Naive B cell (primary cell): ENCODE measurements at regions not wholly inside any gene's neighbourhood (a gene's known extent, or its start where the extent isn't known, plus 50 kb on each side); places are given as distances from the start of the nearest gene placed in this dataset.
"Not testable (repeated sequence)": the region's sequence is repeated elsewhere in the genome, so short reads cannot be mapped to it uniquely, and the experiment has no call there.

Experiments
- ATAC-seq, 2 donors: fragments of 150-1000 bp; cut with Tn5 transposase; 2 replicates each; pipeline ENCODE4 v1.10.0; 2021; ENCODE audit warnings: low read depth in 2 of 2, mild to moderate bottlenecking in 2 of 2, moderate library complexity in 2 of 2
- DNase-seq: peaks from one replicate; pipeline ENCODE4 v3.0.0; 2022
- H3K27ac Mint-ChIP-seq, 6 donors: one replicate each; pipeline ENCODE4 v1.8.0; 2020 to 2022; ENCODE audit warnings: mild to moderate bottlenecking in 6 of 6, mixed read lengths in 6 of 6, moderate library complexity in 5 of 6, inconsistent platforms in 2 of 6
- H3K27me3 Mint-ChIP-seq, 3 donors: one replicate each; pipeline ENCODE4 v1.8.0; 2021 to 2022; ENCODE audit warnings: mixed read lengths in 3 of 3, mild to moderate bottlenecking in 1 of 3
- H3K36me3 Mint-ChIP-seq, 2 donors: one replicate each; pipeline ENCODE4 v1.8.0; 2020 to 2022; ENCODE audit warnings: mixed read lengths in 2 of 2, inconsistent platforms in 1 of 2, mild to moderate bottlenecking in 1 of 2
- H3K4me1 Mint-ChIP-seq, 3 donors: one replicate each; pipeline ENCODE4 v1.8.0; 2020 to 2022; ENCODE audit warnings: mixed read lengths in 3 of 3, inconsistent platforms in 1 of 3, mild to moderate bottlenecking in 1 of 3, moderate library complexity in 1 of 3
- H3K4me3 Mint-ChIP-seq, 8 donors: one replicate each; pipeline ENCODE4 v1.8.0; 2020 to 2022; ENCODE audit warnings: mild to moderate bottlenecking in 8 of 8, mixed read lengths in 8 of 8, moderate library complexity in 8 of 8, inconsistent platforms in 2 of 8
- H3K9me3 Mint-ChIP-seq, 7 donors: one replicate each; pipeline ENCODE4 v1.8.0; 2020 to 2022; ENCODE audit warnings: mixed read lengths in 7 of 7, mild to moderate bottlenecking in 5 of 7, inconsistent platforms in 2 of 7, moderate library complexity in 1 of 7

DNA sequence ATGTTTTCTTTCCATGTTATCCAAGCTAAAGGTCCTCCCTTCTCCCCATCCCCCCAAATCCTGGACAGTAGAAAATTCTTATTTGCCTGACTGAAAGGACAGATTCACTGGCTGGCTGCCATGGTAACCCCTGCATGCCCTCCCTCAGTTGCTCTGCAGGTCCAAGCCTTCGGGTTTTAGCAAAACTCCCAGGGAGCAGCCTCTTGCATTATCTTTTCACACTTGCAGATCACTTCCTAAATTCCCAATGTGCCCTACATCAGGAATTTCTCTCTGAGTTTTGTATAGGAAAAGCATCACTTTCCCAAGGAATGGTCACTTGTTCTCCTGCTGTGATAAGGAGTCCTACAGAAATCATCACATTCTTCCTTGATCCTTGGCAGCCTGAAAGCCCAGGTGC, 75.0 kb upstream of the TENM4 start:
- no peaks in the 10 kb centered on the region for H3K4me1 Mint-ChIP-seq
- H3K9me3 Mint-ChIP-seq: peaks cover 0 to 9% (median 0%) of the 10 kb centered on the region in 7 donors
- no peaks in the 10 kb centered on the region for H3K36me3 Mint-ChIP-seq
- peak overlapping the region in 1 of 6 donors; percentile 6 for H3K27ac Mint-ChIP-seq
- no peak for DNase-seq
- H3K27me3 Mint-ChIP-seq: peaks cover 10 to 16% (median 15%) of the 10 kb centered on the region in 3 donors
- no peak overlapping the region for H3K4me3 Mint-ChIP-seq
- ATAC-seq: no peak

- Mint-ChIP-seq H3K4me3 (no peak overlapping the region), H3K27ac (no peak overlapping the region), H3K27me3 (peaks cover 10 to 16% (median 11%) of the 10 kb centered on the region in 3 donors), H3K4me1 (no peaks in the 10 kb centered on the region), H3K36me3 (no peaks in the 10 kb centered on the region), H3K9me3 (peaks cover 0 to 9% (median 0%) of the 10 kb centered on the region in 7 donors)
- no peak for DNase-seq
- ATAC-seq: no peak
Observed at GRCh38 chr11:79514695-79515094, 73.9 kb upstream of the TENM4 start.

DNA sequence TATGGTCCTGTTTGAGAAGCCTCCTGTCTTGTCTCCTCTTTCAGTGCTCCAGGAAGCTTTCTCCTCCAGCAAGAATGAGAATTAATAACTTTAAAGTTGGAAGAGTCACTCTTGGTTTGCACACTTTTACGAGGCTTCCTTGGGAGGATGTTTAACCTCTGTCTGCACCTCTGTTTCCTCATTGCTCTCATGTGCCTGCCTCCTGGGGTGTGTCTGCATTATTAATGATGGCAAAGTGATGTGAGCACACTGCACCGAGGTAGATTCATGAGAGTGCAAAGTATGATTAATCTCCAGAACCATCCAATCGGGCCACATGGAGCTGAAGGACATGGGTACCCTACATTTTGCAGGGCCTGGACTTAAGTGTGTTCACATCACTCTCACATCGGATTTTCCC, 73.5 kb upstream of the TENM4 start:
- peak overlapping the region in 1 of 8 donors; percentile 61 for H3K4me3 Mint-ChIP-seq

GRCh38 chr11:79512706-79513469, 72.1 kb upstream of the TENM4 start:
- no peak overlapping the region for H3K4me3 Mint-ChIP-seq
- H3K9me3 Mint-ChIP-seq: peaks cover 0 to 9% (median 0%) of the 10 kb centered on the region in 7 donors
- no peaks in the 10 kb centered on the region for H3K4me1 Mint-ChIP-seq
- no peak for DNase-seq
- H3K27ac Mint-ChIP-seq: no peak overlapping the region
- peaks cover 10 to 24% (median 12%) of the 10 kb centered on the region in 3 donors for H3K27me3 Mint-ChIP-seq
- no peaks in the 10 kb centered on the region for H3K36me3 Mint-ChIP-seq
- ATAC-seq: no peak

More for the DNA sequence above, 73.5 kb upstream of the TENM4 start:
- Mint-ChIP-seq H3K4me1 (no peaks in the 10 kb centered on the region), H3K9me3 (peaks cover 0 to 9% (median 0%) of the 10 kb centered on the region in 7 donors), H3K27ac (no peak overlapping the region), H3K36me3 (no peaks in the 10 kb centered on the region), H3K27me3 (peaks cover 10 to 16% (median 15%) of the 10 kb centered on the region in 3 donors)
- DNase-seq (no peak), ATAC-seq (no peak)

GRCh38 chr11:79510960-79511359, 70.1 kb upstream of the TENM4 start:
- DNase-seq: no peak
- Mint-ChIP-seq H3K9me3 (peaks cover 0 to 3% (median 0%) of the 10 kb centered on the region in 7 donors), H3K4me1 (no peaks in the 10 kb centered on the region), H3K27me3 (peaks cover 0 to 41% (median 13%) of the 10 kb centered on the region in 3 donors), H3K36me3 (no peaks in the 10 kb centered on the region), H3K4me3 (no peak overlapping the region), H3K27ac (no peak overlapping the region)
- ATAC-seq: no peak

DNA sequence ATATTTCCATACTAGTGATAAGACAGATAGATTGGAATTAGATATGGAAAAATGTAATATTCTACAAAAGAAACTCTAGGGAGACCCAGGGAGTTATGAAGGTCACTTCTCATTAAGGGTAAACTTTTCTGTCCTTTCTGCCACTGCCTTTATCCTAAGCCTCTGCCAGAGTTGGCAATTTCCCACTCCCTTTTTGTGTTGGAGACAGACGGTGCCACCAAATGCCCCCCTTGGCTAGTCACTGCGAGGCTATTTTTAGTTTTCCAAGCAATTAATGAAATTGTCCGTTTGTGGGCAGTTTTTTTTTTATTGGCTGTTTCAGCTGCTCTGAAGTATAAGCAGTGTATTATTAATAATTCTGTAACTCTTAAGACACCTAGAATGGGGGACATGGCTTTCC, 67.6 kb upstream of the TENM4 start:
- Mint-ChIP-seq H3K27ac (no peak overlapping the region), H3K4me1 (no peaks in the 10 kb centered on the region), H3K4me3 (no peak overlapping the region), H3K9me3 (peaks cover 0 to 3% (median 0%) of the 10 kb centered on the region in 7 donors), H3K27me3 (peaks cover 0 to 59% (median 9%) of the 10 kb centered on the region in 3 donors), H3K36me3 (no peaks in the 10 kb centered on the region)
- ATAC-seq: no peak
- DNase-seq: no peak

- Mint-ChIP-seq H3K27ac (peak overlapping the region in 1 of 6 donors; percentile 42), H3K4me3 (no peak overlapping the region), H3K4me1 (no peaks in the 10 kb centered on the region), H3K36me3 (no peaks in the 10 kb centered on the region), H3K27me3 (peaks cover 0 to 59% (median 9%) of the 10 kb centered on the region in 3 donors), H3K9me3 (peaks cover 0 to 3% (median 0%) of the 10 kb centered on the region in 7 donors)
- ATAC-seq (no peak), DNase-seq (no peak)
Observed at GRCh38 chr11:79507706-79508105, 66.9 kb upstream of the TENM4 start.

GRCh38 chr11:79506734-79507344, 66.0 kb upstream of the TENM4 start:
- DNase-seq: no peak
- Mint-ChIP-seq H3K9me3 (peaks cover 0 to 3% (median 0%) of the 10 kb centered on the region in 7 donors), H3K27ac (peak overlapping the region in 1 of 6 donors; percentile 1), H3K4me1 (no peaks in the 10 kb centered on the region), H3K27me3 (peaks cover 0 to 52% (median 9%) of the 10 kb centered on the region in 3 donors), H3K4me3 (no peak overlapping the region), H3K36me3 (no peaks in the 10 kb centered on the region)
- ATAC-seq: no peak

DNA sequence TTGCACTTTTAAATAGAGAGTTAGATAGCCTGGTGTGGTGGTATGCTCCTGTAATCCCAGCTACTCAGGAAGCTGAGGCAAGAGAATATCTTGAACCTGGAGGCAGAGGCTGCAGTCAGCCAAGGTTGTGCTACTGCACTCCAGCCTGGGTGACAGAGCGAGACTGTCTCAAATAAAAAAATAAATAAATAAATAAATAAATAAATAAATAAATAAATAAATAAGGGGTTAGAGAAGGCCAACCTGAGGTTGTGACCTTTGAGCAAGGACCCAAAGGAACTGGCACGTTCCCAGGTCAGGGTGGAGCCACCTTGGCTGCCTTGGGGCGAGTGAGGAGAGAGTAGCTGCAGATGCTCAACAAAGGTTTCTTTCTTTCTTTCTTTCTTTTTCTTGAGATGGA, 65.3 kb upstream of the TENM4 start:
- Mint-ChIP-seq H3K27me3 (peaks cover 0 to 50% (median 9%) of the 10 kb centered on the region in 3 donors), H3K27ac (no peak overlapping the region), H3K36me3 (no peaks in the 10 kb centered on the region), H3K4me3 (no peak overlapping the region), H3K4me1 (no peaks in the 10 kb centered on the region), H3K9me3 (peaks cover 0 to 6% (median 0%) of the 10 kb centered on the region in 7 donors)
- no peak for DNase-seq
- ATAC-seq: no peak

GRCh38 chr11:79503028-79503427, 62.2 kb upstream of the TENM4 start:
- no peak for ATAC-seq
- H3K4me3 Mint-ChIP-seq: no peak overlapping the region
- H3K36me3 Mint-ChIP-seq: no peaks in the 10 kb centered on the region
- no peak overlapping the region for H3K27ac Mint-ChIP-seq
- DNase-seq: no peak
- peaks cover 0 to 7% (median 3%) of the 10 kb centered on the region in 7 donors for H3K9me3 Mint-ChIP-seq
- no peaks in the 10 kb centered on the region for H3K4me1 Mint-ChIP-seq
- H3K27me3 Mint-ChIP-seq: peaks cover 0 to 36% (median 9%) of the 10 kb centered on the region in 3 donors

GRCh38 chr11:79501707-79502106, 60.9 kb upstream of the TENM4 start:
- Mint-ChIP-seq H3K4me3 (no peak overlapping the region), H3K36me3 (no peaks in the 10 kb centered on the region), H3K27me3 (peaks cover 0 to 23% (median 1%) of the 10 kb centered on the region in 3 donors), H3K4me1 (no peaks in the 10 kb centered on the region), H3K9me3 (peaks cover 3 to 14% (median 5%) of the 10 kb centered on the region in 7 donors), H3K27ac (no peak overlapping the region)
- no peak for DNase-seq
- no peak for ATAC-seq

DNA sequence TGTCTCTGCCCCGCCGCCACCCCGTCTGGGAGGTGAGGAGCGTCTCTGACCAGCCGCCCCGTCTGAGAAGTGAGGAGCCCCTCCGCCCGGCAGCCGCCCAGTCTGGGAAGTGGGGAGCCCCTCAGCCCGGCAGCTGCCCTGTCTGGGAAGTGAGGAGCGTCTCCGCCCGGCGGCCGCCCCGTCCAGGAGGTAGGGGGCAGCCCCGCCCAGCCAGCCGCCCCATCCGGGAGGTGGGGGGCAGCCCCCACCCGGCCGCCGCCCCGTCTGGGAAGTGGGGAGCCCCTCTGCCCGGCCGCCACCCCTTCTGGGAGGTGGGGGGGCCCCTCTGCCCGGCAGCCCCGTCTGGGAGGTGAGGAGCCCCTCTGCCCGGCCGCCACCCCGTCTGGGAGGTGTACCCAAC, 59.1 kb upstream of the TENM4 start:
- not testable (repeated sequence) for DNase-seq, H3K27me3 Mint-ChIP-seq, H3K36me3 Mint-ChIP-seq, H3K27ac Mint-ChIP-seq, H3K4me1 Mint-ChIP-seq, ATAC-seq, H3K4me3 Mint-ChIP-seq
- H3K9me3 Mint-ChIP-seq: peaks cover 2 to 14% (median 5%) of the 10 kb centered on the region in 7 donors

- H3K27me3 Mint-ChIP-seq: peaks cover 4 to 11% (median 8%) of the 10 kb centered on the region in 3 donors
- H3K36me3 Mint-ChIP-seq: no peaks in the 10 kb centered on the region
- H3K4me1 Mint-ChIP-seq: peaks cover 0 to 1% (median 0%) of the 10 kb centered on the region in 3 donors
- no peak overlapping the region for H3K27ac Mint-ChIP-seq
- no peak for DNase-seq
- H3K4me3 Mint-ChIP-seq: no peak overlapping the region
- no peak for ATAC-seq
- H3K9me3 Mint-ChIP-seq: peaks cover 2 to 14% (median 5%) of the 10 kb centered on the region in 7 donors
Observed at GRCh38 chr11:79498667-79499066, 57.8 kb upstream of the TENM4 start.
